ENCODE measurements at regions not wholly inside any gene's neighbourhood (a gene's known extent, or its start where the extent isn't known, plus 50 kb on each side); places are given as distances from the start of the nearest gene placed in this dataset.

DNA sequence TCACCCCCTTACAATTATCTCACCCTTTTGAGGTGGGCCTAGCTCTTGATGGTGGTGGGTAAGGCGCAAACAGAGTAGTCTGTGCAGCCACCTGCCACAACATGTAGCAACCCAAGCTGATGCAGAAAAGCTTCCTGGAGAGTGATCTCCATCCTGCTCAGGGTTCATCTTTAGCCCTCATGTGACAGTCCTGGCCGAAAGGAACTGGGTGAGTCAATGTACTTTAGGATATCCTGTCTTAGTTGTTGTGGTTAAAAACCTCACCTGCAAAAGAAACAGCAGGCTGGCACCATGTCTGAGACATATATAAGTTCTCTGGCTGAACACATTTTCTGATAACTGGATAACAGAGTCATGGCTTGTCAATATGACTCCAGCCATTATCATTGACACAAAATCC, 183.5 kb upstream of the CPHXL start:
- TF ChIP-seq, protein P1, sequence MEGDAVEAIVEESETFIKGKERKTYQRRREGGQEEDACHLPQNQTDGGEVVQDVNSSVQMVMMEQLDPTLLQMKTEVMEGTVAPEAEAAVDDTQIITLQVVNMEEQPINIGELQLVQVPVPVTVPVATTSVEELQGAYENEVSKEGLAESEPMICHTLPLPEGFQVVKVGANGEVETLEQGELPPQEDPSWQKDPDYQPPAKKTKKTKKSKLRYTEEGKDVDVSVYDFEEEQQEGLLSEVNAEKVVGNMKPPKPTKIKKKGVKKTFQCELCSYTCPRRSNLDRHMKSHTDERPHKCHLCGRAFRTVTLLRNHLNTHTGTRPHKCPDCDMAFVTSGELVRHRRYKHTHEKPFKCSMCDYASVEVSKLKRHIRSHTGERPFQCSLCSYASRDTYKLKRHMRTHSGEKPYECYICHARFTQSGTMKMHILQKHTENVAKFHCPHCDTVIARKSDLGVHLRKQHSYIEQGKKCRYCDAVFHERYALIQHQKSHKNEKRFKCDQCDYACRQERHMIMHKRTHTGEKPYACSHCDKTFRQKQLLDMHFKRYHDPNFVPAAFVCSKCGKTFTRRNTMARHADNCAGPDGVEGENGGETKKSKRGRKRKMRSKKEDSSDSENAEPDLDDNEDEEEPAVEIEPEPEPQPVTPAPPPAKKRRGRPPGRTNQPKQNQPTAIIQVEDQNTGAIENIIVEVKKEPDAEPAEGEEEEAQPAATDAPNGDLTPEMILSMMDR (conservative IDR thresholded peaks at IDR 0.05; ENCODE audit: low read length), result no peak
- TF ChIP-seq EZH2phosphoT487 (IDR thresholded peaks at IDR 0.05; ENCODE audit: borderline replicate concordance), result no peak

Data from Loucy (cell line).